Mucosa of descending colon (tissue), 3 donors: ENCODE measurements at regions not wholly inside any gene's neighbourhood (a gene's known extent, or its start where the extent isn't known, plus 50 kb on each side); places are given as distances from the start of the nearest gene placed in this dataset.

Source experiments
- ATAC-seq: fragments of 200-7000 bp; cut with Tn5 transposase; one replicate; pipeline ENCODE4 v1.9.1; 2020; ENCODE audit warnings: mild to moderate bottlenecking, moderate library complexity
- DNase-seq, 3 donors: peaks; one replicate each; pipeline ENCODE4 v3.0.0-alpha.2; 2020
- H3K36me3 ChIP-seq: fragments of 200-600 bp; one replicate; pipeline ENCODE4 v1.8.0; 2021; ENCODE audit warnings: low read depth, mild to moderate bottlenecking
- H3K4me1 ChIP-seq: fragments of 200-600 bp; one replicate; pipeline ENCODE4 v1.8.0; 2021; ENCODE audit warnings: low read depth, mild to moderate bottlenecking
- H3K4me3 ChIP-seq: fragments of 200-600 bp; one replicate; pipeline ENCODE4 v1.8.0; 2021; ENCODE audit warnings: mild to moderate bottlenecking
- H3K9me3 ChIP-seq: fragments of 200-600 bp; one replicate; pipeline ENCODE4 v1.8.0; 2021; ENCODE audit warnings: mild to moderate bottlenecking
- intact Hi-C, 2 donors: fragments of 100-400 bp; cut with DNase I in 1 of 2; cut with micrococcal nuclease in 1 of 2; formaldehyde crosslinking; loops; one replicate each; pipeline versions ENCODE4 v1.11.0 to v1.11.1; 2022; cut with DNase I, micrococcal nuclease
- TF ChIP-seq, protein P1 (sequence below): fragments of 200-600 bp; IDR thresholded peaks from one replicate; pipeline ENCODE4 v1.8.0; 2022; ENCODE audit warnings: antibody characterized with exemption, mild to moderate bottlenecking
- donor health status: DM: no; HTN: no; CAD: no; lungs with moderate emphysema.
- donor health status: DM: no; HTN: no; CAD: no.
- donor health status: DM: no; HTN: yes; CAD: no.

DNA sequence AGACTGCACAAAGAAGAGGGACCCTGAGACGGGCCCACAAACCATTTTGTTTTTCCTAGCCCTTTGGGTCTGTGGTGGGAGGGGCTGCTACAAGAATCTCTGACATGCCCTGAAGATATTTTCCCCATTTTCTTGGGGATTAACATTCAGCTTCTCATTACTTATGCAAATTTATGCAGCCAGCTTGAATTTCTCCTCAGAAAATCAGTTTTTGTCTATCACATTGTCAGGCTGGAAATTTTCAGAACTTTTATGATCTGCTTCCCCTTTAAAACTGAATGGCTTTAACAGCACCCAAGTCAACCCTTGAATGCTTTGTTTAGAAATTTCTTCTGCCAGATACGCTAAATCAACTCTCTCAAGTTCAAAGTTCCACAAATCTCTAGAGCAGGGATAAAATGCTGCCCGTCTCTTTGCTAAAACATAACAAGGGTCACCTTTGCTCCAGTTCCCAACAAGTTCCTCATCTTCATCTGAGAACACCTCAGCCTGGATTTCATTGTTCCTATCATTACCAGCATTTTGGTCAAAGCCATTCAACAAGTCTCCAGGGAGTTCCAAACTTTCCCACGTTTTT is 560.0 kb upstream of the KCND2 start:
- no peaks in the 10 kb centered on the region for H3K9me3 ChIP-seq
- H3K4me3 ChIP-seq: no peak overlapping the region
- TF ChIP-seq, protein P1, sequence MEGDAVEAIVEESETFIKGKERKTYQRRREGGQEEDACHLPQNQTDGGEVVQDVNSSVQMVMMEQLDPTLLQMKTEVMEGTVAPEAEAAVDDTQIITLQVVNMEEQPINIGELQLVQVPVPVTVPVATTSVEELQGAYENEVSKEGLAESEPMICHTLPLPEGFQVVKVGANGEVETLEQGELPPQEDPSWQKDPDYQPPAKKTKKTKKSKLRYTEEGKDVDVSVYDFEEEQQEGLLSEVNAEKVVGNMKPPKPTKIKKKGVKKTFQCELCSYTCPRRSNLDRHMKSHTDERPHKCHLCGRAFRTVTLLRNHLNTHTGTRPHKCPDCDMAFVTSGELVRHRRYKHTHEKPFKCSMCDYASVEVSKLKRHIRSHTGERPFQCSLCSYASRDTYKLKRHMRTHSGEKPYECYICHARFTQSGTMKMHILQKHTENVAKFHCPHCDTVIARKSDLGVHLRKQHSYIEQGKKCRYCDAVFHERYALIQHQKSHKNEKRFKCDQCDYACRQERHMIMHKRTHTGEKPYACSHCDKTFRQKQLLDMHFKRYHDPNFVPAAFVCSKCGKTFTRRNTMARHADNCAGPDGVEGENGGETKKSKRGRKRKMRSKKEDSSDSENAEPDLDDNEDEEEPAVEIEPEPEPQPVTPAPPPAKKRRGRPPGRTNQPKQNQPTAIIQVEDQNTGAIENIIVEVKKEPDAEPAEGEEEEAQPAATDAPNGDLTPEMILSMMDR: no peak
- H3K4me1 ChIP-seq: no peaks in the 10 kb centered on the region
- DNase-seq (no peak), ATAC-seq (no peak)
- H3K36me3 ChIP-seq: no peaks in the 10 kb centered on the region
- intact Hi-C loops: no loop called here

DNA sequence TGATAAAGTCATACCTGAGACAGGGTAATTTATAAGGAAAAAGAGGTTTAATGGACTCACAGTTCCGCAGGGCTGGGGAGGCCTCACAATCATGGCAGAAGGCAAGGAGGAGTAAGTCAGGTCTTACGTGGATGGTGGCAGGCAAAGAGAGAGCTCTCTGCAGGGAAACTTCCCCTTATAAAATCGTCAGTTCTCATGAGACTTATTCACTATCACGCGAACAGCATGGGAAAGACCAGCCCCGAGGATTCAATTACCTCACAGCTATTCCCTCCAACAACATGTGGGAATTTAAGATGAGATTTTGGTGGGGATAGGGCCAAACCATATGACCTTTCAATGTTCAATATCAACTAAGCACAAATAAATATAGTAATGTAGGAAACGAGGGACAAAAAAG is 559.4 kb upstream of the KCND2 start:
- H3K4me1 ChIP-seq: no peaks in the 10 kb centered on the region
- TF ChIP-seq, protein P1: no peak
- H3K36me3 ChIP-seq: no peaks in the 10 kb centered on the region
- H3K9me3 ChIP-seq: no peaks in the 10 kb centered on the region
- H3K4me3 ChIP-seq: no peak overlapping the region
- intact Hi-C loops: no loop called here
- ATAC-seq (no peak), DNase-seq (no peak)

GRCh38 chr7:119720541-119720940 is 552.4 kb upstream of the KCND2 start:
- ATAC-seq: no peak

GRCh38 chr7:119724041-119724792 is 548.8 kb upstream of the KCND2 start:
- no peaks in the 10 kb centered on the region for H3K36me3 ChIP-seq
- no peaks in the 10 kb centered on the region for H3K4me1 ChIP-seq
- DNase-seq (no peak), ATAC-seq (no peak)
- H3K4me3 ChIP-seq: no peak overlapping the region
- TF ChIP-seq, protein P1: no peak
- intact Hi-C loops: no loop called here
- no peaks in the 10 kb centered on the region for H3K9me3 ChIP-seq

More at GRCh38 chr7:119720541-119720940, 552.4 kb upstream of the KCND2 start:
- H3K4me3 ChIP-seq: no peak overlapping the region
- TF ChIP-seq, protein P1: no peak
- H3K4me1 ChIP-seq: no peaks in the 10 kb centered on the region
- H3K9me3 ChIP-seq: no peaks in the 10 kb centered on the region
- intact Hi-C loops: no loop called here
- no peaks in the 10 kb centered on the region for H3K36me3 ChIP-seq
- DNase-seq: no peak

- Histone ChIP-seq H3K9me3 (no peaks in the 10 kb centered on the region), H3K4me3 (no peak overlapping the region), H3K4me1 (no peaks in the 10 kb centered on the region), H3K36me3 (no peaks in the 10 kb centered on the region)
- intact Hi-C loops: no loop called here
- ATAC-seq (no peak), DNase-seq (no peak)
- TF ChIP-seq, protein P1: no peak
Measured at GRCh38 chr7:119733127-119733879, 539.7 kb upstream of the KCND2 start.
